Activated CD8-positive, alpha-beta T cell treated with anti-CD3 and anti-CD28 coated beads for 36 hours (primary cell): ENCODE measurements at regions not wholly inside any gene's neighbourhood (a gene's known extent, or its start where the extent isn't known, plus 50 kb on each side); places are given as distances from the start of the nearest gene placed in this dataset.

Experiments used
- ATAC-seq: fragments of 200-7000 bp; cut with Tn5 transposase; one replicate; pipeline ENCODE4 v1.10.0; 2021; ENCODE audit warnings: mild to moderate bottlenecking, moderate library complexity
- CTCF ChIA-PET: fragments of 350-600 bp; sonication (Branson Sonifier 250); formaldehyde crosslinking; loops from one replicate; lab custom pipeline; 2021; ENCODE audit warnings: antibody characterized with exemption; lab: Charles Lee
- POLR2A ChIA-PET: fragments of 350-600 bp; sonication (Branson Sonifier 250); formaldehyde crosslinking; loops from one replicate; lab custom pipeline; 2021; ENCODE audit warnings: antibody characterized with exemption; lab: Charles Lee
- DNase-seq: peaks from one replicate; pipeline ENCODE4 v3.0.0-alpha.2; 2020
- H3K27ac Mint-ChIP-seq: one replicate; pipeline ENCODE4 v1.8.0; 2021; ENCODE audit warnings: mild to moderate bottlenecking, mixed read lengths
- H3K27me3 Mint-ChIP-seq: one replicate; pipeline ENCODE4 v1.8.0; 2021; ENCODE audit warnings: mixed read lengths
- H3K36me3 Mint-ChIP-seq: one replicate; pipeline ENCODE4 v1.8.0; 2021; ENCODE audit warnings: low read depth, mixed read lengths
- H3K4me1 Mint-ChIP-seq: one replicate; pipeline ENCODE4 v1.8.0; 2021; ENCODE audit warnings: low read depth, mixed read lengths
- H3K4me3 Mint-ChIP-seq: one replicate; pipeline ENCODE4 v1.8.0; 2021; ENCODE audit warnings: mild to moderate bottlenecking, moderate library complexity, mixed read lengths
- H3K9me3 Mint-ChIP-seq: one replicate; pipeline ENCODE4 v1.8.0; 2021; ENCODE audit warnings: mixed read lengths
- intact Hi-C: fragments of 100-400 bp; cut with micrococcal nuclease; formaldehyde crosslinking; loops from one replicate; pipeline ENCODE4 v1.10.0; 2022
- TF ChIP-seq, protein P1 (sequence below): fragments of 200-600 bp; IDR thresholded peaks from one replicate; pipeline ENCODE4 v1.8.0; 2022; ENCODE audit warnings: antibody characterized with exemption, mild to moderate bottlenecking

DNA sequence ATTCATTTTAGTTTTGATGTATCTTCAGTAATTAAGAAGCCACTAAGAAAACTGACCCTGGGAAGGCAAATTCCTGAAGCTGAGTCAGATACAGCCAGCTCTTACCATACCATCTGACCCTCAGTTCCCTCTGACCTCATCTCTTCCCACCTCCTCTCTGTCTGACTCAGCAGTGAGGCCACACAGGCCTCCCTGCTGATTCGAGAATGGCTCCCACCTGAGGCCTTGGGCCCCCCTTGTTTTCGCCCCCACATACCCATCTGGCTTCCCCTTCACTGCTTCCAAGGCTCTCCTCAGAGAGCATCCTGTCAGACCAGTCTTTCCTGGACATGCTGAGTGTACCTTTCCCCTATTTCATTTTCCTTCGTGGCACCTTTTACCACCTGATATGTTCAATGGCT is 71.0 kb upstream of the CYP1B1 start:
- Mint-ChIP-seq H3K4me1 (peaks cover 13% of the 10 kb centered on the region), H3K27me3 (peaks cover 5% of the 10 kb centered on the region), H3K27ac (peak overlapping the region; percentile 56), H3K9me3 (peaks cover 5% of the 10 kb centered on the region), H3K36me3 (no peaks in the 10 kb centered on the region), H3K4me3 (no peak overlapping the region)
- POLR2A ChIA-PET = no interaction called here
- TF ChIP-seq, protein P1, sequence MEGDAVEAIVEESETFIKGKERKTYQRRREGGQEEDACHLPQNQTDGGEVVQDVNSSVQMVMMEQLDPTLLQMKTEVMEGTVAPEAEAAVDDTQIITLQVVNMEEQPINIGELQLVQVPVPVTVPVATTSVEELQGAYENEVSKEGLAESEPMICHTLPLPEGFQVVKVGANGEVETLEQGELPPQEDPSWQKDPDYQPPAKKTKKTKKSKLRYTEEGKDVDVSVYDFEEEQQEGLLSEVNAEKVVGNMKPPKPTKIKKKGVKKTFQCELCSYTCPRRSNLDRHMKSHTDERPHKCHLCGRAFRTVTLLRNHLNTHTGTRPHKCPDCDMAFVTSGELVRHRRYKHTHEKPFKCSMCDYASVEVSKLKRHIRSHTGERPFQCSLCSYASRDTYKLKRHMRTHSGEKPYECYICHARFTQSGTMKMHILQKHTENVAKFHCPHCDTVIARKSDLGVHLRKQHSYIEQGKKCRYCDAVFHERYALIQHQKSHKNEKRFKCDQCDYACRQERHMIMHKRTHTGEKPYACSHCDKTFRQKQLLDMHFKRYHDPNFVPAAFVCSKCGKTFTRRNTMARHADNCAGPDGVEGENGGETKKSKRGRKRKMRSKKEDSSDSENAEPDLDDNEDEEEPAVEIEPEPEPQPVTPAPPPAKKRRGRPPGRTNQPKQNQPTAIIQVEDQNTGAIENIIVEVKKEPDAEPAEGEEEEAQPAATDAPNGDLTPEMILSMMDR = no peak
- DNase-seq (peak; percentile 38), ATAC-seq (peak; percentile 86)
- intact Hi-C loops = no loop called here
- CTCF ChIA-PET = interaction anchor here (1.5 kb wide), 1 partner anchor 31 kb away, joined by 4 read pairs; no protein-coding TSS in a partner anchor

DNA sequence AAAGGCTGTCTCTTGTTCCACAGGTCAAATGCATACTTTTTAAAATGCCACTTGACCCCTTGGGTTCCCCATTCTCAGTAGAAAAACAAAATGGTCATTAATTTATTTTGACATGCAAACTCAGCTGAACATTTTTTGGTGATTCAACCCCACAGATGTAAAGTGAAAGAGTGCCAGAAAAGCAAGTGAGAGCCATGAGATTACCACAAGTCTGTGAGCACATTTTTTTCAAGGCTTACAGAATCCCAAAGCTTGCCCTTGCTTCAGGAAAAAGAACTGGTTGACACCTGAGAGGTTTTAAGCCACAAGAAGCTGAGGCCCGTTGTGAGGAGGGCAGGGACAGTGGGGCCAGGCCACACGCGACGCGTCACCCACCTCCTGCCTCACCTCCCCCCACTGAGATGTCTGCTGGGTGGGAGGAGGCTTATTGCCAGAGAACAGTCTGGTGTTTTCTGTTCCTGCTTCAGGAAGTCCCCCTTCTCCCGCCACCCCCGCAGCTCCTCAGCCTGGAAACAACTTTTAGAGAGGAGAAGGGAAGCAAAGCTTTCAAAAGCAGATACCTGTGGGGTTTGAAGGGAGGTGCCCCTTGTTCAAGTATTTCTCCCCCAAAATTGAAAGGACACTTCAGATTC is 70.4 kb upstream of the CYP1B1 start:
- Mint-ChIP-seq H3K4me3 (no peak overlapping the region), H3K27ac (peak overlapping the region; percentile 56), H3K36me3 (no peaks in the 10 kb centered on the region), H3K4me1 (peaks cover 13% of the 10 kb centered on the region), H3K9me3 (peaks cover 5% of the 10 kb centered on the region), H3K27me3 (peaks cover 4% of the 10 kb centered on the region)
- DNase-seq (peak; percentile 40), ATAC-seq (peak; percentile 73)
- CTCF ChIA-PET = interaction anchor here (0.6 to 1.5 kb wide), 2 partner anchors 31 to 390 kb away, joined by 3 to 4 read pairs; no protein-coding TSS in a partner anchor
- TF ChIP-seq, protein P1 = no peak
- POLR2A ChIA-PET = no interaction called here
- intact Hi-C loops = no loop called here

DNA sequence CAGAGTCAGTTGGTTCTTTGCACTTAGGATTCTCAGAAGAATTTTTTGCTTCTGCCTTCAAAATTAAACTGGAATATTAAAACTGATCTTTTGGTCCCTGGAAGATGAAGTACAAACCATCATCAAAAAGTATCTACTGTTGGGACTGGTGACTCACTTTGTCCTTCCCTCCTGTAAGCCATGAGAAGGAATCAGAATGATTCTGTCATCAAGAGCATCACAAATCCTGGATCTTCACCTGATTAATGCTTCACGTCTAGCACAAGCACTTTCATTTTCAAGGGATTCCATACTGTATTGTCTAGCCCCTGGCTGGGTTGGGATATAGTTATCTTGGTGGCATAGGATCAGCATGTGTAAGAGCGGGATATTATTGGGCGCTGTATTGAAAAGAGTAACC is 69.3 kb upstream of the CYP1B1 start:
- DNase-seq (no peak), ATAC-seq (no peak)
- POLR2A ChIA-PET = no interaction called here
- H3K27me3 Mint-ChIP-seq = peaks cover 4% of the 10 kb centered on the region
- peaks cover 5% of the 10 kb centered on the region for H3K9me3 Mint-ChIP-seq
- H3K4me1 Mint-ChIP-seq = peaks cover 13% of the 10 kb centered on the region
- H3K27ac Mint-ChIP-seq = no peak overlapping the region
- TF ChIP-seq, protein P1 = no peak
- CTCF ChIA-PET = no interaction called here
- intact Hi-C loops = no loop called here
- no peaks in the 10 kb centered on the region for H3K36me3 Mint-ChIP-seq
- H3K4me3 Mint-ChIP-seq = no peak overlapping the region

DNA sequence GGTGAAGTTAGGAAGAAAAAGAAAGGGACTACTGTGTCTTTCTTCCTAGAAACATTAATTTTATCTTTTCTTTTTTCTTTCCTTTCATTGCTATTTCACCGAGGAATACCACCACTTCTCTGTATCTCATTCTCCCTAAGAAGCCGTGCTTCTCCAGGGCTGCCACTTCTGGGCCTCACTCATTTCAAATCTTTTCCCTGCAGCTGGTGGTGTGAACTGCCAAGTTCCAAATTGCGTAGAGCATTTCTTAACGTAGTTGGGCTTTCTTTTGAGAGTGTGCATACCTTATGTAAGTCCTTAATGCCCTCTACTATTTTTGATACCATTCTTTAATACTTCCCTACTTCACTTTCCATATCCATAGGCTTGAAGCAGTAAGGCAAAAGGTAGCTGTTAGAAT is 66.7 kb upstream of the CYP1B1 start:
- POLR2A ChIA-PET = no interaction called here
- TF ChIP-seq, protein P1 = no peak
- Mint-ChIP-seq H3K27ac (no peak overlapping the region), H3K9me3 (peaks cover 5% of the 10 kb centered on the region), H3K4me3 (no peak overlapping the region), H3K36me3 (no peaks in the 10 kb centered on the region), H3K4me1 (peaks cover 13% of the 10 kb centered on the region), H3K27me3 (peaks cover 4% of the 10 kb centered on the region)
- CTCF ChIA-PET = no interaction called here
- DNase-seq (no peak), ATAC-seq (no peak)
- intact Hi-C loops = no loop called here

DNA sequence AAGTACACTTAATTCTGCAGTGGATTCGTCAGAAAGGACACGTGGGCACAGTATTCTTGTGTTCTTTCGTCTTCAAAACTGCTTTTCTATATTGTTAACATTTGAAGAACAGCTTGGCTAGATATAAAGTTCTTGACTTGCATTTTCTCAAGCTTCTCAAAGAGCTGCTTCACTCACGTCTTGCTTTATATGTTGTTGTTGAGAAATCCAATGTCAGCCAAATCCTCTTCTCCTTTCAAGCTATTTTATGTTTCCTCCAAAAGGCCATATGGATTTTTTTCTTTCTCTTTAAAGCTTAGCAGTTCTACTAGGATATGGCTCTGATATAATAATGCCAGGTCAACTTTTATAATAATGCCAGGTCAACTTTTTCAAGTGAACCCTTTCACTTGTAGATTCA is 65.5 kb upstream of the CYP1B1 start:
- ATAC-seq = no peak
- Mint-ChIP-seq H3K36me3 (no peaks in the 10 kb centered on the region), H3K4me3 (no peak overlapping the region), H3K4me1 (peaks cover 4% of the 10 kb centered on the region), H3K27ac (no peak overlapping the region), H3K27me3 (peaks cover 5% of the 10 kb centered on the region), H3K9me3 (peaks cover 2% of the 10 kb centered on the region)
- no peak for DNase-seq
- CTCF ChIA-PET = interaction anchor here (1.3 kb wide), 1 partner anchor 26 kb away, joined by 3 read pairs; no protein-coding TSS in a partner anchor
- POLR2A ChIA-PET = no interaction called here
- intact Hi-C loops = no loop called here
- TF ChIP-seq, protein P1 = no peak
